ENCODE measurements at regions not wholly inside any gene's neighbourhood (a gene's known extent, or its start where the extent isn't known, plus 50 kb on each side); places are given as distances from the start of the nearest gene placed in this dataset.

DNA sequence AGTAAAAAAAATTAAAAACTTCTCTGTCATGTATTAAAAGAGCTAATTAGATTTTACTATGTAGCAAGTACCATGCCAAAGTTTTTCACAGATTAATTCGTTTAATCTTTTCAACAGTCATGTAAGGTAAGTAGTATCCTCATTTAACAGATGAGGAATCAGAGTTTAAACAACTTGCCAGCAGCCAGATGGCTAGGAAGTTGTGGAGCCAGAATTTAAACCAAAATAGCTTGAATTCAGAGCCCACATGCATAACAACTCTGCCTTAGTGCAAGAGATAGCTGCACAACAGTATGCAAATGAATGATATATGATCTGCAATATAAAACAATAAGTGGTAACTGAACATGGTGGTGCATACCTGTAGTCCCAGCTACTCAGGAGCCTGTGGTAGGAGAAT is 75.3 kb downstream of the NAP1L3 start:
- no peak for DNase-seq

DNA sequence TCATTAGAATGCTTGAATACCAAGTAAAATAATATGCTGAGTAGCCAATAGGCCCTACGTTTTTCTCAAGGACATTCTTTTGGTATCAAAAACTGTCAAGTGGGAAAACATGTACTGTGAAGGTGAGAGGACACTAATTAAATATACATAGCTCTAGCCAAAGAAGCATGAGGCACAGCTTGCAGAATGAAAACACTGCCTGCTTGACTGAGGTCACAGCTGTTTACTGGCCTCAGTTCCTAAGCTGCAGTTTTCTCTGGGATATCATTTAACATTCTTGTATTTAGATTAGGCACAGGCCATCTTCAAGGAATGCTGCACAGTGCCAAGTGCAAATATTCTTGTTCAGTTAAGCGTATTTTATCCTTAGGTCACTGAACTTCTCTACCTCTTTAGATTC is 78.6 kb downstream of the NAP1L3 start:
- DNase-seq = peak; percentile 22

DNA sequence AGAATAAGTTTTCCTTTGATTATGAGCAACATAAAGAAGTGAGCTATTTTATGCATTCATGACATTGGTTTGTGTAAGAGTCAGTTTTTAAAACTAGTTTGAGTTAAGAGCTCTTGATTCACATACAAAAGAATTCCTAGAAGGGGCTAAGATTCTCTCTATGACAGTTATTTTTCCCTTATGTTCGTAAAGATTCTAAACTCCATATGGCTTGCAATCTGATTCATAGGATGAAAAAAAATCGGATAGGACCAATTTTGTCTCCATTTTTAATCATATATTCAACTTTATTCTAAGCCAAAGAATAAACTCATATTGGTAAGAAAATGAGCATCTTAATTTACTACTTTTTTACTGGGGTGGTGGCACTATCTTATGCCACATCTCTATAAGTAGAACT is 79.4 kb downstream of the NAP1L3 start:
- no peak for DNase-seq

DNA sequence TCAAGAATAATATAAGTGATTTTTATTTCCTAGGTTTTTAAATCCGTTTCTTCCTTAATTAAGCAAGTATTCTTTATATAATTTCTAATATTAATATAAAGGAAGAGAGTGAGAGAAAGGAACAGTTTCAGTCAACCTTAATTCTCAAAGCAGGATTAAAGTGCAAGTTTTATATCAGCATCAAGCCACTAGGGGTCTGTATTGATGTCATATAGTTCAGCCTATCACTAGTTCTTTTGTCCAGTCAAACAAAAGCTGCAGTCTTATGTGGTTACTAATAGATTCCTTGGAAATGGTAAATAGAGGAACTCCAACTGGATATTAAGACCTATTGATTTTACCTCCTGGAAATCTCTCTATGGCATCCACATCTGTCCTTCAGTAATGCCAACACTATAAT is 82.0 kb downstream of the NAP1L3 start:
- peak; percentile 0 for DNase-seq

DNA sequence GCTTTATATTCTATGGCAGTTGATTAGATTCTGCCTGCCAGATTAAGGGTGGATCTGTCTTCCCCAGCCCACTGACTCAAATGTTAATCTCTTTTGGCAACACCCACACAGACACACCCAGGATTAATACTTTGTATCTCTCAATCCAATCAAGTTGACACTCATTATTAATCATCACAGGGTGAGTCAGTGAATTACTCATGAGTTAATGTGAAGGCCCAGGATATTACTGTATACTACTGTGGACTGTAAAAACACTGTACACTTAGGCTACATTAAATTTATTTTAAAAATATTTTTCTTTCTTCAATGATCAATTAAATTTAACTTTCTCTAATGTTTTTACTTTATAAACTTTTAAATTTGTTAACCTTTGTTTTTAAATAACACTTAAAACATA is 87.7 kb downstream of the NAP1L3 start:
- DNase-seq = no peak

DNA sequence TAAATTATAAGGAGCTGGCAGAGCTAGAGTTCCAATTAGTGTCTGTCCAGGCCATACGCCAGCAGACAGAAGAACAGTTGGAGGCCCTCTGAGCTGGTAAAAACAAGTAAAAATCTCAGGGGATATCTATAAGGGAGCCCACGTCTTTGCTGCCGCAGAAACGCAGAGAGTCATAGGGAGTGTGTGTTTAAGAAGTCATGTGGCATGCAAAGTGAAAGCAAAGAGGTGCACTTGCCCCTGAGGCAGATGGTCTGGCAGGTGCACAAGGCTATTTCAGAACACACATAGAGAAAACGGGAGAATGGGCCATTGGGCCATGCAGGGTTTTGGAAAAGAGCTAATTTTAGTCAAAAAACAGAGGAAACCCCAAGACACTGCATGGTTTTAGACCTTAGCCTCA is 92.7 kb downstream of the NAP1L3 start:
- no peak for DNase-seq

DNA sequence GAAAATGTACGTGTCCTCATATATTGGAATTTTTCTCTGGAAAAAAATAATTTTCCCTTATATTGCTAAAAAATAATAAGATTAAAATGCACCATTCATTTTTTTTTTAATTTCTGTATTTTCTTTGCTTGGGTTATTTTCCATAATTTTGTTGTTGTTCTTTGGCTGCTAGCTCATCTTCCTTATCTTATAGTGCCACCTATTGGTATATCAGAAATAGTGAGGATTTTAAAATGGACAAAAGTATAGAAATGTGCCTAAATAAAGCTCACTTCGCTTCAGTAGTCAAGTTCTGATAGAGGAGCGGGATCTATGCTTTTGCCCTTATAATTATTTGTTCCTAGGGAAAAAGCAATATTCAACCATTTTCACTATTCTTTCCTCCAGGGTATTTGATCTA is 134.8 kb downstream of the NAP1L3 start:
- DNase-seq = peak; percentile 2

DNA sequence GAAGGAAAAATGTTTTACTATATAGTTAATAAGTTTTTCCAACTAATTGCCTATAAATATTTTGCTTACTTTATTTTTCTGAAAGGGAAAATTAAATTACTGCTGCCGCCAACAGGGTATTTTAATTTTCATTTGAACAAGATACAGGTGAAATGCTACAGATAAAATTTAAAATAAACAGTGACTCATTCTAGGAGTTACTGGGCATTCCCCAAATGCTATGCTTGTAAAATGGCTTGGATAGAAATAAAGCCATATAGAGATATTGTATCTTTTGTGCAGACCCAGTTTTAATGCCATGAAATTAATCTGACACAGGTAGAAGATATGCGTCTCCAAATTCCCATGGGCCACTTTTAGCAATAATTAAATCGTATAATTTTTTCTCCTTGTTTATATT is 144.5 kb downstream of the NAP1L3 start:
- no peak for DNase-seq
